Ishikawa (cell line): ENCODE measurements at regions not wholly inside any gene's neighbourhood (a gene's known extent, or its start where the extent isn't known, plus 50 kb on each side); places are given as distances from the start of the nearest gene placed in this dataset.

Experiments used
- CEBPB ChIP-seq: IDR thresholded peaks from 2 replicates; pipeline ENCODE4 v1.6.1; 2012
- CREB1 ChIP-seq: IDR thresholded peaks from 2 replicates; pipeline ENCODE4 v1.6.1; 2012; ENCODE audit warnings: low read depth
- EGR1 ChIP-seq: IDR thresholded peaks from 2 replicates; pipeline ENCODE4 v1.6.1; 2012
- EP300 ChIP-seq: IDR thresholded peaks from 2 replicates; pipeline ENCODE4 v1.6.1; 2012; ENCODE audit warnings: borderline replicate concordance
- FOXM1 ChIP-seq: IDR thresholded peaks from 2 replicates; pipeline ENCODE4 v1.6.1; 2012; ENCODE audit warnings: low read depth, borderline replicate concordance
- NFIC ChIP-seq: IDR thresholded peaks from 2 replicates; pipeline ENCODE4 v1.6.1; 2012
- RAD21 ChIP-seq: IDR thresholded peaks from 2 replicates; pipeline ENCODE4 v1.6.1; 2012; ENCODE audit warnings: low read depth
- TAF1 ChIP-seq: IDR thresholded peaks from 2 replicates; pipeline ENCODE4 v1.6.1; 2012; ENCODE audit warnings: low read depth, mild to moderate bottlenecking
- TCF12 ChIP-seq: IDR thresholded peaks from 2 replicates; pipeline ENCODE4 v1.6.1; 2012; ENCODE audit warnings: low read depth
- YY1 ChIP-seq: IDR thresholded peaks from 2 replicates; pipeline ENCODE4 v1.6.1; 2012; ENCODE audit warnings: low read depth
- TF ChIP-seq, protein P1 (sequence below): IDR thresholded peaks from 2 replicates; pipeline ENCODE4 v1.6.1; 2012
- TF ChIP-seq, protein P2 (sequence below): IDR thresholded peaks from 2 replicates; pipeline ENCODE4 v1.6.1; 2012; ENCODE audit warnings: low read depth, mild to moderate bottlenecking

DNA sequence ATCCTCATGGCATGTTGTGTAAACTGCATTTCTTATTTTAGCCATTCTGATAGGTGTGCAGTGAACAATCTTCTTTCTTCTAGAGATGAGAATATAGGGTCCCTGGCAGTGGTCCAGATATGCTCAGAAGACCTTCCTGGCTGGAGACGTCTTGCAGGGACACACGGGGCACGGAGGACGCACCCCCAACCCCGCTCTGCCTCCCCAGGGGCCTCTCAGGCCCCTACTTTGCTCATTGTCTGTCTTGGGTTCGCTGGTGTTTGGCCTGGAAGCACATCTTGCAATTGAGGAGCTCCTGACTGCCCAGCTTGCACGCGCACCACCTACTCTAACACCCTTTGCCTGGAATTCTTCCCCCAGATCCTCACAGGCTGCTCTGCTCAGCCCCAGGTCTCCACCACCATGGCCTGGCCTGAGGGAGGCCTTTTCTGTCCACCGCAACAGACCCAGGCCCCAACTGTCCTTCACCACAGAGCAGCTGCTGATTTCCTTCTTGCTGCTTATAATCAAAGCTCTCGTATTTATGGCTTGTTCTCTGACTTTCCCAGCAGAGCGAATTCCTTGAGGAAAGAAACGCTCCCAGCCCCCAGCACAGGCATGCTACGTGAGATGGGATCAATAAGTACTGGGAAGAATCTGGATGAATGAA lies 295.9 kb upstream of the HDAC4 start:
- TF ChIP-seq FOXM1 (no peak), CREB1 (no peak), TCF12 (no peak), RAD21 (no peak), YY1 (no peak), TAF1 (no peak), NFIC (no peak), EP300 (no peak), EGR1 (no peak), CEBPB (no peak)
- TF ChIP-seq, protein P1, sequence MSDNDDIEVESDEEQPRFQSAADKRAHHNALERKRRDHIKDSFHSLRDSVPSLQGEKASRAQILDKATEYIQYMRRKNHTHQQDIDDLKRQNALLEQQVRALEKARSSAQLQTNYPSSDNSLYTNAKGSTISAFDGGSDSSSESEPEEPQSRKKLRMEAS = no peak
- TF ChIP-seq, protein P2, sequence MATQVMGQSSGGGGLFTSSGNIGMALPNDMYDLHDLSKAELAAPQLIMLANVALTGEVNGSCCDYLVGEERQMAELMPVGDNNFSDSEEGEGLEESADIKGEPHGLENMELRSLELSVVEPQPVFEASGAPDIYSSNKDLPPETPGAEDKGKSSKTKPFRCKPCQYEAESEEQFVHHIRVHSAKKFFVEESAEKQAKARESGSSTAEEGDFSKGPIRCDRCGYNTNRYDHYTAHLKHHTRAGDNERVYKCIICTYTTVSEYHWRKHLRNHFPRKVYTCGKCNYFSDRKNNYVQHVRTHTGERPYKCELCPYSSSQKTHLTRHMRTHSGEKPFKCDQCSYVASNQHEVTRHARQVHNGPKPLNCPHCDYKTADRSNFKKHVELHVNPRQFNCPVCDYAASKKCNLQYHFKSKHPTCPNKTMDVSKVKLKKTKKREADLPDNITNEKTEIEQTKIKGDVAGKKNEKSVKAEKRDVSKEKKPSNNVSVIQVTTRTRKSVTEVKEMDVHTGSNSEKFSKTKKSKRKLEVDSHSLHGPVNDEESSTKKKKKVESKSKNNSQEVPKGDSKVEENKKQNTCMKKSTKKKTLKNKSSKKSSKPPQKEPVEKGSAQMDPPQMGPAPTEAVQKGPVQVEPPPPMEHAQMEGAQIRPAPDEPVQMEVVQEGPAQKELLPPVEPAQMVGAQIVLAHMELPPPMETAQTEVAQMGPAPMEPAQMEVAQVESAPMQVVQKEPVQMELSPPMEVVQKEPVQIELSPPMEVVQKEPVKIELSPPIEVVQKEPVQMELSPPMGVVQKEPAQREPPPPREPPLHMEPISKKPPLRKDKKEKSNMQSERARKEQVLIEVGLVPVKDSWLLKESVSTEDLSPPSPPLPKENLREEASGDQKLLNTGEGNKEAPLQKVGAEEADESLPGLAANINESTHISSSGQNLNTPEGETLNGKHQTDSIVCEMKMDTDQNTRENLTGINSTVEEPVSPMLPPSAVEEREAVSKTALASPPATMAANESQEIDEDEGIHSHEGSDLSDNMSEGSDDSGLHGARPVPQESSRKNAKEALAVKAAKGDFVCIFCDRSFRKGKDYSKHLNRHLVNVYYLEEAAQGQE = no peak
